H1 (cell line): ENCODE measurements at regions not wholly inside any gene's neighbourhood (a gene's known extent, or its start where the extent isn't known, plus 50 kb on each side); places are given as distances from the start of the nearest gene placed in this dataset.

ENCODE experiments used
- CTCF ChIA-PET: fragments of 300-600 bp; sonication (Branson Sonifier 250); formaldehyde crosslinking; loops from one replicate; lab custom pipeline; 2021; ENCODE audit not compliant: partially characterized antibody; lab: Charles Lee
- POLR2A ChIA-PET: fragments of 300-600 bp; sonication (Branson Sonifier 250); formaldehyde crosslinking; loops from one replicate; lab custom pipeline; 2021; ENCODE audit warnings: inconsistent platforms; ENCODE audit not compliant: partially characterized antibody; lab: Charles Lee
- DNase-seq, 2 experiments: peaks; one replicate each; pipeline versions ENCODE4 v3.0.0 to v3.0.0-alpha.2; 2010 to 2022; ENCODE audit warnings: low spot score in 2 of 2, low read depth in 1 of 2, mixed read lengths in 1 of 2
- FAIRE-seq: peaks from 2 replicates; lab custom pipeline; 2011; peaks lifted over from hg19 to GRCh38; lab: Jason Lieb, UNC
- H2AFZ ChIP-seq: 2 replicates; pipeline ENCODE4 v1.8.1; 2012; ENCODE audit warnings: low read length, inconsistent platforms
- H2AK5ac ChIP-seq: 2 replicates; pipeline ENCODE4 v1.6.1; 2013; ENCODE audit warnings: low read depth, low read length
- H2BK120ac ChIP-seq: replicated peaks from 2 replicates; pipeline ENCODE3; 2013; ENCODE audit warnings: low read depth, low read length, inconsistent platforms
- H2BK12ac ChIP-seq: 2 replicates; pipeline ENCODE4 v1.6.1; 2013; ENCODE audit warnings: low read depth, low read length
- H2BK15ac ChIP-seq: 2 replicates; pipeline ENCODE4 v1.6.1; 2013; ENCODE audit warnings: low read length
- H2BK20ac ChIP-seq: 2 replicates; pipeline ENCODE4 v1.6.1; 2013; ENCODE audit warnings: low read length
- H2BK5ac ChIP-seq: 2 replicates; pipeline ENCODE4 v1.6.1; 2013; ENCODE audit warnings: low read depth, low read length
- H3K14ac ChIP-seq: 2 replicates; pipeline ENCODE4 v1.6.1; 2013; ENCODE audit warnings: inconsistent platforms; ENCODE audit not compliant: insufficient read length
- H3K18ac ChIP-seq: 2 replicates; pipeline ENCODE4 v1.6.1; 2013; ENCODE audit warnings: low read length; ENCODE audit errors: extremely low read depth
- H3K23ac ChIP-seq: 2 replicates; pipeline ENCODE4 v1.6.1; 2013; ENCODE audit warnings: inconsistent platforms; ENCODE audit not compliant: insufficient read length
- H3K23me2 ChIP-seq: 2 replicates; pipeline ENCODE4 v1.6.1; 2013; ENCODE audit warnings: low read depth, low read length
- H3K27ac ChIP-seq: 2 replicates; pipeline ENCODE4 v1.6.1; 2011; ENCODE audit warnings: low read depth, low read length, inconsistent platforms
- H3K27me3 ChIP-seq, 4 experiments: replicated peaks in 1 of 4; 1 replicate in 1 of 4; 2 replicates in 3 of 4; pipeline versions ENCODE4 v1.6.1 to v1.8.1; 2011 to 2013; ENCODE audit warnings: low read length in 3 of 4, mild to moderate bottlenecking in 3 of 4, inconsistent platforms in 2 of 4, mixed read lengths in 2 of 4, moderate library complexity in 1 of 4; ENCODE audit not compliant: control insufficient read depth in 3 of 4, insufficient read depth in 3 of 4; ENCODE audit errors: extremely low read depth in 1 of 4
- H3K36me3 ChIP-seq, 4 experiments: 2 replicates each; pipeline versions ENCODE4 v1.6.1 to v1.8.1; 2011 to 2013; ENCODE audit warnings: mild to moderate bottlenecking in 4 of 4, low read length in 3 of 4, moderate library complexity in 2 of 4, control low read depth in 1 of 4, inconsistent platforms in 1 of 4; ENCODE audit not compliant: insufficient read depth in 4 of 4, control insufficient read depth in 2 of 4
- H3K4ac ChIP-seq: replicated peaks from 2 replicates; pipeline ENCODE3; 2013; ENCODE audit warnings: low read length, low read depth, mixed read lengths, inconsistent platforms; ENCODE audit not compliant: insufficient read length
- H3K4me1 ChIP-seq, 4 experiments: replicated peaks in 1 of 4; 1 replicate in 1 of 4; 2 replicates in 3 of 4; pipeline versions ENCODE4 v1.6.1 to v1.8.1; 2011 to 2013; ENCODE audit warnings: low read length in 3 of 4, inconsistent platforms in 2 of 4, mixed read lengths in 1 of 4; ENCODE audit not compliant: insufficient read depth in 4 of 4, control insufficient read depth in 3 of 4
- H3K4me2 ChIP-seq, 2 experiments: 2 replicates each; pipeline versions ENCODE4 v1.6.1 to v1.8.1; 2011 to 2013; ENCODE audit warnings: low read depth in 2 of 2, low read length in 2 of 2, control low read depth in 1 of 2, inconsistent platforms in 1 of 2, mild to moderate bottlenecking in 1 of 2; ENCODE audit not compliant: insufficient read depth in 1 of 2
- H3K4me3 ChIP-seq, 4 experiments: fragments of 200-600, 300-600 bp in 1 of 4; sonication (generic), shearing (Covaris generic), sonication (Bioruptor Twin) in 1 of 4; 2 replicates each; pipeline versions ENCODE4 v1.5.1 to v1.8.1; 2011 to 2016; ENCODE audit warnings: low read length in 4 of 4, low read depth in 3 of 4, control low read depth in 2 of 4, inconsistent platforms in 2 of 4, mild to moderate bottlenecking in 2 of 4, mixed read lengths in 1 of 4, moderate library complexity in 1 of 4; ENCODE audit not compliant: insufficient read depth in 2 of 4; ENCODE audit errors: extremely low read depth in 1 of 4
- H3K56ac ChIP-seq: replicated peaks from 2 replicates; pipeline ENCODE3; 2013; ENCODE audit warnings: low read depth, mild to moderate bottlenecking, mixed read lengths, low read length, inconsistent platforms; ENCODE audit not compliant: insufficient read length
- H3K79me1 ChIP-seq: 2 replicates; pipeline ENCODE4 v1.6.1; 2013; ENCODE audit warnings: low read depth, low read length, control low read depth
- H3K79me2 ChIP-seq, 2 experiments: 2 replicates each; pipeline versions ENCODE4 v1.6.1 to v1.8.1; 2012 to 2013; ENCODE audit warnings: low read length in 2 of 2, mild to moderate bottlenecking in 2 of 2, inconsistent platforms in 1 of 2; ENCODE audit not compliant: insufficient read depth in 2 of 2, control insufficient read depth in 1 of 2
- H3K9ac ChIP-seq, 4 experiments: replicated peaks in 1 of 4; 1 replicate in 1 of 4; 2 replicates in 3 of 4; pipeline versions ENCODE4 v1.6.1 to v1.8.1; 2011 to 2013; ENCODE audit warnings: low read depth in 3 of 4, low read length in 3 of 4, control low read depth in 2 of 4, mild to moderate bottlenecking in 2 of 4, moderate library complexity in 2 of 4, inconsistent platforms in 1 of 4; ENCODE audit errors: extremely low read depth in 1 of 4
- H3K9me3 ChIP-seq, 2 experiments: 2 replicates each; pipeline versions ENCODE4 v1.6.1 to v1.8.1; 2012 to 2013; ENCODE audit warnings: mild to moderate bottlenecking in 2 of 2, moderate library complexity in 2 of 2, control low read depth in 1 of 2, inconsistent platforms in 1 of 2, low read depth in 1 of 2, low read length in 1 of 2, mixed read lengths in 1 of 2; ENCODE audit not compliant: insufficient read depth in 2 of 2
- H4K20me1 ChIP-seq, 2 experiments: replicated peaks in 1 of 2; 2 replicates each; pipeline versions ENCODE3 to v1.8.1; 2011 to 2013; ENCODE audit warnings: inconsistent platforms in 2 of 2, low read length in 2 of 2, mild to moderate bottlenecking in 1 of 2; ENCODE audit not compliant: insufficient read depth in 2 of 2, control insufficient read depth in 1 of 2
- H4K5ac ChIP-seq: 2 replicates; pipeline ENCODE4 v1.6.1; 2013; ENCODE audit warnings: low read length, low read depth, mixed read lengths, inconsistent platforms; ENCODE audit not compliant: insufficient read length
- H4K8ac ChIP-seq: 2 replicates; pipeline ENCODE4 v1.8.0; 2013; ENCODE audit warnings: mild to moderate bottlenecking, moderate library complexity, low read length, inconsistent platforms; ENCODE audit not compliant: insufficient read depth; ENCODE audit errors: extremely low read depth
- H4K91ac ChIP-seq: replicated peaks from 2 replicates; pipeline ENCODE3; 2013; ENCODE audit warnings: low read length, mixed read lengths, inconsistent platforms; ENCODE audit not compliant: insufficient read length
- BACH1 ChIP-seq: IDR thresholded peaks from 2 replicates; pipeline ENCODE4 v1.6.1; 2012; ENCODE audit warnings: low read length, improper control_type of control experiment
- CHD1 ChIP-seq: IDR thresholded peaks from 2 replicates; pipeline ENCODE4 v1.6.1; 2012; ENCODE audit warnings: low read depth, low read length, improper control_type of control experiment
- EP300 ChIP-seq, 2 experiments: IDR thresholded peaks; 1 replicate in 1 of 2; 2 replicates in 1 of 2; pipeline ENCODE4 v1.6.1; 2011 to 2012; ENCODE audit warnings: low read depth in 2 of 2, low read length in 2 of 2, mild to moderate bottlenecking in 2 of 2, borderline replicate concordance in 1 of 2, inconsistent platforms in 1 of 2, moderate library complexity in 1 of 2
- JUND ChIP-seq: IDR thresholded peaks from 2 replicates; pipeline ENCODE4 v1.6.1; 2011; ENCODE audit warnings: mild to moderate bottlenecking, improper control_type of control experiment, low read length
- PHF8 ChIP-seq: fragments of 200-600 bp; sonication (generic); conservative IDR thresholded peaks from 2 replicates; pipeline ENCODE4 v1.7.1; 2012; ENCODE audit warnings: low read depth, mild to moderate bottlenecking, inconsistent platforms, low read length, moderate library complexity
- RBBP5 ChIP-seq: IDR thresholded peaks from 2 replicates; pipeline ENCODE4 v1.7.1; 2012; ENCODE audit warnings: low read depth, mild to moderate bottlenecking, inconsistent platforms, low read length, moderate library complexity, borderline replicate concordance
- RFX5 ChIP-seq: IDR thresholded peaks from 2 replicates; pipeline ENCODE4 v1.6.1; 2011; ENCODE audit warnings: low read depth, low read length, improper control_type of control experiment, borderline replicate concordance
- SIX5 ChIP-seq: IDR thresholded peaks from 2 replicates; pipeline ENCODE4 v1.6.1; 2011; ENCODE audit warnings: mild to moderate bottlenecking, low read depth, low read length
- WGBS, 2 experiments: shearing (Covaris generic) in 1 of 2; methylation state at CpG; one replicate each; pipeline versions ENCODE4 v1.1.6 to v1.1.7; 2013 to 2015; ENCODE audit warnings: low lambda C conversion rate in 2 of 2, mixed read lengths in 2 of 2, inconsistent platforms in 1 of 2, low coverage in 1 of 2, missing lambda C conversion rate in 1 of 2; ENCODE audit not compliant: insufficient replicate concordance in 2 of 2, insufficient coverage in 1 of 2, insufficient read length in 1 of 2; ENCODE audit errors: extremely low coverage in 1 of 2, missing lambda C conversion rate in 1 of 2; 5-methylcytosine and 5-hydroxymethylcytosine counted together
- TF ChIP-seq, protein P1 (sequence below): IDR thresholded peaks from 2 replicates; pipeline ENCODE4 v1.6.1; 2012; ENCODE audit warnings: inconsistent platforms
- TF ChIP-seq, protein P2 (sequence below), 3 experiments: IDR thresholded peaks; 1 replicate in 2 of 3; 2 replicates in 1 of 3; pipeline versions ENCODE4 v1.5.1 to v1.6.1; 2011; ENCODE audit warnings: low read length in 3 of 3, mild to moderate bottlenecking in 3 of 3, inconsistent platforms in 2 of 3, low read depth in 1 of 3, moderate library complexity in 1 of 3; ENCODE audit not compliant: insufficient read depth in 1 of 3; ENCODE audit errors: control extremely low read depth in 1 of 3

DNA sequence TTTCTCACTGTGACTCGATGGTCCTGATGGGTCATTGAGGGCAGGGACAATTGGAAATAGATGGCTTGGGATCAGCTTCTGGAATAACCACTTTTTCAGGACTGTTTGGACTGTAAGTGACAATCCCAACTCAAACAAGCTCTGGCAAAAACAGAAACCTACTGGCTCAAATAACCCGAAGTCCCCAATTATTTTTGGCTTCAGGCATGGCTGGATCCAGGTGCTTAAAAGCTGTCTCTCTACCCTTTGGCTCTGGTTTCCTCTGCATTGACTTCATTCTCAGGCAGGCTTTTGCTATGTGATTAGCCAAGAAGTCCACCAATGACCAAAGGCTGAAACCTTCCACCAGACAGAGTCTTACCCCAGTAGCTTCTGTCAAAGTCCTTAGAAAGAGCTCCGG, 92.9 kb upstream of the PRR23E start:
- no peak overlapping the region for H3K4me2 ChIP-seq
- POLR2A ChIA-PET: no interaction called here
- H3K27me3 ChIP-seq: no peaks in the 10 kb centered on the region; a peak in 1 of 7 replicates
- H3K9me3 ChIP-seq: peaks cover 0 to 6% of the 10 kb centered on the region in 2 experiments; a peak in 1 of 4 replicates
- H3K36me3 ChIP-seq: no peaks in the 10 kb centered on the region
- no peak overlapping the region for H3K4ac ChIP-seq
- TF ChIP-seq, protein P1, sequence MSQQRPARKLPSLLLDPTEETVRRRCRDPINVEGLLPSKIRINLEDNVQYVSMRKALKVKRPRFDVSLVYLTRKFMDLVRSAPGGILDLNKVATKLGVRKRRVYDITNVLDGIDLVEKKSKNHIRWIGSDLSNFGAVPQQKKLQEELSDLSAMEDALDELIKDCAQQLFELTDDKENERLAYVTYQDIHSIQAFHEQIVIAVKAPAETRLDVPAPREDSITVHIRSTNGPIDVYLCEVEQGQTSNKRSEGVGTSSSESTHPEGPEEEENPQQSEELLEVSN: no peak
- TF ChIP-seq, protein P2, sequence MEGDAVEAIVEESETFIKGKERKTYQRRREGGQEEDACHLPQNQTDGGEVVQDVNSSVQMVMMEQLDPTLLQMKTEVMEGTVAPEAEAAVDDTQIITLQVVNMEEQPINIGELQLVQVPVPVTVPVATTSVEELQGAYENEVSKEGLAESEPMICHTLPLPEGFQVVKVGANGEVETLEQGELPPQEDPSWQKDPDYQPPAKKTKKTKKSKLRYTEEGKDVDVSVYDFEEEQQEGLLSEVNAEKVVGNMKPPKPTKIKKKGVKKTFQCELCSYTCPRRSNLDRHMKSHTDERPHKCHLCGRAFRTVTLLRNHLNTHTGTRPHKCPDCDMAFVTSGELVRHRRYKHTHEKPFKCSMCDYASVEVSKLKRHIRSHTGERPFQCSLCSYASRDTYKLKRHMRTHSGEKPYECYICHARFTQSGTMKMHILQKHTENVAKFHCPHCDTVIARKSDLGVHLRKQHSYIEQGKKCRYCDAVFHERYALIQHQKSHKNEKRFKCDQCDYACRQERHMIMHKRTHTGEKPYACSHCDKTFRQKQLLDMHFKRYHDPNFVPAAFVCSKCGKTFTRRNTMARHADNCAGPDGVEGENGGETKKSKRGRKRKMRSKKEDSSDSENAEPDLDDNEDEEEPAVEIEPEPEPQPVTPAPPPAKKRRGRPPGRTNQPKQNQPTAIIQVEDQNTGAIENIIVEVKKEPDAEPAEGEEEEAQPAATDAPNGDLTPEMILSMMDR (IDR thresholded peaks at IDR 0.05; ENCODE audit: control extremely low read depth in 1 of 3, insufficient read depth in 1 of 3, low read depth in 1 of 3, low read length in 3 of 3): no peak
- no peak for TF ChIP-seq BACH1
- no peak for TF ChIP-seq RFX5
- no peak for TF ChIP-seq PHF8
- TF ChIP-seq CHD1: no peak
- no peak for TF ChIP-seq RBBP5
- TF ChIP-seq JUND: no peak
- no peak for TF ChIP-seq EP300 (IDR thresholded peaks at IDR 0.05; ENCODE audit: borderline replicate concordance in 1 of 2, low read depth in 2 of 2, low read length in 2 of 2)
- no peak for TF ChIP-seq SIX5
- no peak overlapping the region for H3K14ac ChIP-seq
- no peak overlapping the region for H3K18ac ChIP-seq
- H2BK15ac ChIP-seq: no peak overlapping the region
- H4K8ac ChIP-seq: no peak overlapping the region
- no peak overlapping the region for H2BK5ac ChIP-seq
- no peak for FAIRE-seq
- CTCF ChIA-PET: interaction anchor here (0.6 to 1.3 kb wide), 3 partner anchors 26 to 599 kb away, joined by 3 read pairs; no protein-coding TSS in a partner anchor
- H3K4me1 ChIP-seq: no peaks in the 10 kb centered on the region; a peak in 1 of 7 replicates
- no peaks in the 10 kb centered on the region for H4K20me1 ChIP-seq
- H3K56ac ChIP-seq: no peak overlapping the region
- no peak overlapping the region for H2AFZ ChIP-seq
- H2BK20ac ChIP-seq: no peak overlapping the region
- no peaks in the 10 kb centered on the region for H3K23me2 ChIP-seq
- H2AK5ac ChIP-seq: no peak overlapping the region
- no peaks in the 10 kb centered on the region for H3K79me2 ChIP-seq
- no peak overlapping the region for H3K4me3 ChIP-seq
- H2BK12ac ChIP-seq: no peak overlapping the region
- no peaks in the 10 kb centered on the region for H3K79me1 ChIP-seq
- H4K91ac ChIP-seq: no peak overlapping the region
- no peak overlapping the region for H4K5ac ChIP-seq
- H3K23ac ChIP-seq: no peak overlapping the region
- no peak overlapping the region for H3K27ac ChIP-seq
- no peak for DNase-seq
- no peak overlapping the region for H3K9ac ChIP-seq
- no peak overlapping the region for H2BK120ac ChIP-seq
- 92% methylated on average over 3 of the region's 3 CpGs; no CpG with 5 or more reads in 1 of the 2 experiments for WGBS, 2 experiments
